Stimulated activated effector memory CD8-positive, alpha-beta T cell treated with anti-CD3 and anti-CD28 coated beads, Interleukin-12 subunit alpha, Interleukin-12 subunit beta, amount 100 ng/mL, for 72 hours (primary cell): ENCODE measurements at regions not wholly inside any gene's neighbourhood (a gene's known extent, or its start where the extent isn't known, plus 50 kb on each side); places are given as distances from the start of the nearest gene placed in this dataset.

Experiments used
- ATAC-seq: fragments of 150-1000 bp; cut with Tn5 transposase; 2 replicates; pipeline ENCODE4 v1.10.0; 2021
- DNase-seq, 2 donors: peaks; one replicate each; pipeline ENCODE4 v3.0.0; 2021 to 2022; ENCODE audit warnings: low spot score in 2 of 2
- H3K27ac Mint-ChIP-seq: one replicate; pipeline ENCODE4 v1.8.0; 2022; ENCODE audit warnings: mild to moderate bottlenecking, mixed read lengths
- H3K36me3 Mint-ChIP-seq: one replicate; pipeline ENCODE4 v1.8.0; 2022; ENCODE audit warnings: mild to moderate bottlenecking, mixed read lengths
- H3K4me1 Mint-ChIP-seq: one replicate; pipeline ENCODE4 v1.8.0; 2022; ENCODE audit warnings: mixed read lengths
- H3K4me3 Mint-ChIP-seq: one replicate; pipeline ENCODE4 v1.8.0; 2022; ENCODE audit warnings: mild to moderate bottlenecking, mixed read lengths
- H3K9me3 Mint-ChIP-seq: one replicate; pipeline ENCODE4 v1.8.0; 2022; ENCODE audit warnings: mixed read lengths

DNA sequence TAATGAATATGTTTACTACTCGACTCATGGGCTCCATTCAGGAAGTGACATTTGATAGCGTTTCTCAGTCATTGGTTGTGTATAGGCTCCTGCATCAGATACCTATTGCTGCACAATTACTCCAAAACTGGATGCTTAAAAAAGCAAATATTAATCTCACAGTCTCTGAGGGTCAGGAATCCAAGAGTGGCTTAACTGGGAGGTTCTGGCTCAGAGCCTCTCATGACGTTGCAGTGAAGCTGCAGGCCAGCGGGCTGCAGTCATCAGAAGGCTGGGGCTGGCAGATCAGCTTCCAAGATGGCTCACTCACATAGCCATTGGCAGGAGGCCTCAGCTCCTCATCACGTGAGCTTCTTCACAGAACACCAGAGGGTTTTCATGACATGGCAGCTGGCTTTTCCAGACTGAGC, 525.1 kb upstream of the NBEA start:
- H3K4me3 Mint-ChIP-seq, result no peak overlapping the region
- ATAC-seq (no peak), DNase-seq (no peak)
- no peaks in the 10 kb centered on the region for H3K4me1 Mint-ChIP-seq
- H3K27ac Mint-ChIP-seq, result no peak overlapping the region
- peaks cover 9% of the 10 kb centered on the region for H3K9me3 Mint-ChIP-seq
- H3K36me3 Mint-ChIP-seq, result no peaks in the 10 kb centered on the region

DNA sequence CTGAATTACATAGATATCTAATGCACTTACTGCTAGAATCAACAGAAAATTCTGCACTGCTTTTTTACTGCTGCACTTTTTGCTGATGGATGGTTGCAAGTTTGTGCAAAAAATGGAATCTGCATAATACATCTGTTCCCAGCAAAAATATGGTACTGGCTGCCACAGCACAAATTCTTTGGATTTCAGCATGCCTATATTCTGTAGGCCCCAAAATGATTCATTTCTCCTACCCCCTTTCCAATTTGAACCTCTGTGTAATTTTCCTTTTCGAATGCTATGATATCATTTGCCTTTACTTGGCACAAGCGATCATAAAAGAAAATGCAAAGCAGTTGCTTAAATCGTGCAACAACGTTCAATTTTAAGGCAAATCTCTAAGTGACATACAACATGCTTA, 524.2 kb upstream of the NBEA start:
- Mint-ChIP-seq H3K27ac (no peak overlapping the region), H3K4me3 (no peak overlapping the region), H3K36me3 (no peaks in the 10 kb centered on the region), H3K4me1 (no peaks in the 10 kb centered on the region), H3K9me3 (peaks cover 8% of the 10 kb centered on the region)
- DNase-seq (no peak), ATAC-seq (no peak)

DNA sequence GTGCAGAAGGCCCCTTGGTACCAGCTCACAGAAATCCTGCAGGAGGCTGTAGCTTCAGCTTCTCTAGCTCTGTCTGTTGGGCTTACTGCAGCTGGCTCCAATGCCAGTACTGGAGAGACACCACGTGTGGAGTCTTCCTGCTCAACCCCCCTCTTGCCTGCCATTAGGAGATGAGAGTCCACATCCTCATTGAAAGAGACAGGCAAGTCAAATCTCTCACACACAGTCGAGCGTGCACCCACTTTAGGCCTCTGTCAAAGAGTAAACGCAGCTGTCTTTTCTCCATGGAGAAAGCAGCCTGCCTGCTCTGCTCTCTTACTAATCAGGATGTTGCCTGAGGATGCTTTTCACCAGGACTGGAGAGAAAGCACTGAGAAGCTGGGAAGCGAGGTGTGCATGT, 523.0 kb upstream of the NBEA start:
- Mint-ChIP-seq H3K4me1 (no peaks in the 10 kb centered on the region), H3K4me3 (no peak overlapping the region), H3K27ac (no peak overlapping the region), H3K36me3 (no peaks in the 10 kb centered on the region), H3K9me3 (peaks cover 7% of the 10 kb centered on the region)
- no peak for ATAC-seq
- DNase-seq, result no peak

DNA sequence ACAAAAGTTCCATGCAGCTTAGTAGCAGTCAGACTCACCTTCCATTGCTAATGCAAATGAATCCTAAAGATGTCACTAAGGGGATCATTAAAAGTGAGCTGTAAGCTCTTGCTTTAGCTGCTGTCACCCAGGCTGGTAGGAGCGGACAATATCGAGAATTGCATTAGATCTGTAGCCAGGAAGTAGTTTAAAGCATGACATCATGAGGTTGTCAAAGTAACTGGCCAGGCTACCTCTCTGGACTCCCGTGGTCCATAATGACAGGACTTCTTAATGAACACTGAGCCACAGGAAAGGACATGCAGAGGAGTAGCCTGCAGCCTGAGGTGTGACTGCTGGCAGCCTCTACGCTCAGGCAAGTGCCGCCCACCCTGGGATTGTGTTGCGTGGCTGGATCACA, 522.3 kb upstream of the NBEA start:
- Mint-ChIP-seq H3K9me3 (peaks cover 7% of the 10 kb centered on the region), H3K36me3 (no peaks in the 10 kb centered on the region), H3K4me1 (no peaks in the 10 kb centered on the region), H3K4me3 (no peak overlapping the region), H3K27ac (no peak overlapping the region)
- DNase-seq, result no peak
- ATAC-seq, result no peak

DNA sequence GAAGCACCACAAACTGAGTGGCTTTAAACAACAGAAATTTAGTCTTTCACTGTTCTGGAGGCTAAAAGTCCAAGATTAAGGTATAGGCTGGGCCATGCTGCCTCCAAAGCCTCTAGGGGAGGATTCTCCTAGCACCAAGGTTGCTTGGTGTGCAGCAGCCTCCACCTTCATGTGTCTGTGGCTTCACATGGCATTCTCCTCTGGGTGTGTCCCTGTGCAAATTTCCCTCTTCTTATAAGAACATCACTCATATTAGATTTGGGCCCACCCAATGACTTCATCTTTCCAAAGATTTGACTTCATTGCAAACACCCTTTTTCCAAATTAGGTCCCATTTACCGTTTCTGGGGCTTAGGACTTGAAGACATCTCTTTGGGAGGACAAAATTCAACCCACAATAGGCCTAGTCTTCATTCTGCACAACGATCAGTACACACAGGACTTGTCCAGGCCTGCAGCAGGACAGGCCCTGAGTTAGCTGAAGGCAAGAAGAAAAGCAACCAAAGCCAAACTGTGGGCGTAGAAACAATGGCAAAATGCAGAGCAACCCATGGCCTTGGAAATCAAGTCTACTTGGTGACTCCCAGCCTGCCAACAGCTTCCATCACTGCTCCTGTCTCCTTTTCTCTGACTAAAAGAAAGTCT, 521.2 kb upstream of the NBEA start:
- Mint-ChIP-seq H3K4me1 (no peaks in the 10 kb centered on the region), H3K4me3 (no peak overlapping the region), H3K27ac (no peak overlapping the region), H3K9me3 (peaks cover 4% of the 10 kb centered on the region), H3K36me3 (no peaks in the 10 kb centered on the region)
- ATAC-seq, result no peak
- DNase-seq, result no peak

DNA sequence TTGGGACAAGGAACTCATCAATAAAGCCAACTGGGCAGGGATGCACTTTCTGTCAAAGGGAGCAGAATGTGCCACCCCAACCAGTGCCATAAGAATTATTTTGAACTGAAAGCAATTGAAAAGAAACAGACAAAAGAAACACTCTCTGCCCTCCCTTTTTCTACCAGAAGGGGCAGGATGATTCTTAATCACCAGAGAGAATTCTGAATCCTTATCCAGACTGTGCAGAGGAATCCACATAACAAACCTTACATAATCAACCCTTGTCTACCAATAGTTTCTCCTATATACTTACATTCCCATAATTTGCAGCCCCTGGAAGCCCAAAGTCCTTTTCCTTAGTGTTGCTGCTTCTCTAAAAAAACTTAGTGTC, 520.7 kb upstream of the NBEA start:
- Mint-ChIP-seq H3K36me3 (no peaks in the 10 kb centered on the region), H3K27ac (no peak overlapping the region), H3K4me3 (no peak overlapping the region), H3K4me1 (no peaks in the 10 kb centered on the region), H3K9me3 (peaks cover 4% of the 10 kb centered on the region)
- DNase-seq (no peak), ATAC-seq (no peak)

DNA sequence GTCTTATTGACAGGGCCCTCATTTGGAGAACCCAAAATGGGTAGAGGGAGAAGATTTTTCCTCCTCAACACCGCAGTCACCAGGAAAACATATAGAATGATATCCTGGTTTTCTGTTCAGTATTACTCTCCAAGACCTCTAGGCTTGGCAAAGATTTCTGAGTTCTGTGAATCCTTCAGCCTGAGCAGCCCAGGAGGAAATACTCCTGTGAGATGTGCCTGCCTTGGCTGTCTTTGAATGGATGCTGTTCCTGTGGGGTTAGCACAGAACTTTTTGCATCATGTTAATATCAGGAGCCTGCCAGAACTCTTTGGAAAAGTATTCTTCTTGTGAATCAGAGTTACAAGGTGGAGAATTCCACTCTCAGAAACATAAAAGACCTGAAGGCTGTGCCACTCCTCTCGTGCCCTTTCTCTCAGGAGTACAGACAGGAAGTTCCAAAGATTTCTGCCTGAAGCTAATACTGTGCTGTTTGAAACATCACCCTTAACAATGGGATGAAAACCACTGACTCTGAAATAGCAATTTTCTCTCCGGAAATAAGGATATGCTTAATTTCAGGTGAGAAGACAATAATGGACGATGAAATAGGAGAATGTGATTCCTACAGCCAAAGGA, 520.1 kb upstream of the NBEA start:
- Mint-ChIP-seq H3K9me3 (peaks cover 4% of the 10 kb centered on the region), H3K36me3 (no peaks in the 10 kb centered on the region), H3K27ac (no peak overlapping the region), H3K4me1 (no peaks in the 10 kb centered on the region), H3K4me3 (no peak overlapping the region)
- DNase-seq (no peak), ATAC-seq (no peak)

DNA sequence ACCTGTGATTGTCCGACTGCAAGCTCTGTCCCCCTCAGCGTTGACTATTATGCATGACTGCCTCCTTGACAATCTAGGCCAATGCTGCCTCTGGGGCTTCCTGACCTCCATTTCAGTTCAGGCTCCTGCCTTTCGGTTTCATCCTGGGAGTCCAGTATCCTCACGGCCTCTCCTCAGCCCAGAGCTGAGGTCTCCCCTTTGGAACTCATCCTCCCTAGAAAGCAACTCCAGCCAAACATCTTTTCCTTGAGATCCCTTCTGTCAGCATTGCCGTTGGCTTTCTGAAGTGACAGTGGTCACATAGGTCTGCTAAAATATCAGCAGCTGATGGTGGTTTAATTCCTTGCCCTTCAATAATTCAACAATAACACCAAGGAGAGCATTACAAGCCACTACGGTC, 519.1 kb upstream of the NBEA start:
- ATAC-seq (no peak), DNase-seq (no peak)
- H3K4me3 Mint-ChIP-seq, result no peak overlapping the region
- H3K4me1 Mint-ChIP-seq, result no peaks in the 10 kb centered on the region
- H3K9me3 Mint-ChIP-seq, result peaks cover 4% of the 10 kb centered on the region
- H3K27ac Mint-ChIP-seq, result no peak overlapping the region
- H3K36me3 Mint-ChIP-seq, result no peaks in the 10 kb centered on the region

DNA sequence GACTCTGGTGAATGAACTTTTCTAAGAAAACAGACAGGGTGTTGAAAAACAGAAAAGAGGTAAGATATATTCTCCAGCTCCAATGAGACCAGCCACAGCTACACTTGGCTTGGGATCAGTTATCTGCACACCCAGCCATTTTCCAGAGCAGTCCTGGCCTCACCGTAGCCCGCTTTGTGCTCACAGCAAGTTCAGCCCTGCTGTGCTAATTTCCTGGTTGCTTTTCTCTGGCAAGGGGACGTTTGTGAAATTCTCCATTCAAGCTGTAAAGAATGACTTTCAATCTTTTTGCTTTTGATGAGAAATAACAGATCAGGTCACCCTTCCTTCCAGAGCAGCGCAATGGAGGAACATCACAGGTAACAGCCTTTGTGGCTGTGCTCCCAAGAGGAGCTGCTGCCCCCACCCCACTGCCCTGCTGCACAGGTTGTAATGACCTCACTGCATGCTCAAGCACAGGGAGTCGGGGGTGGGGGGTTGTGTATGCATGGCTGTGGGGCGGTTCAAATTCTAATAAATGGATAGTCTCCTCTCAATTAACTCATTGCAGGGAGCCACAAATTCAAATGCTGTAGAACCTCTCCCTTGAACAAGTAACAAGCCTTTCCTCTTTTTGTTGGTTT, 516.6 kb upstream of the NBEA start:
- Mint-ChIP-seq H3K27ac (no peak overlapping the region), H3K4me3 (no peak overlapping the region), H3K36me3 (no peaks in the 10 kb centered on the region), H3K9me3 (peaks cover 4% of the 10 kb centered on the region), H3K4me1 (no peaks in the 10 kb centered on the region)
- no peak for ATAC-seq
- DNase-seq, result no peak

DNA sequence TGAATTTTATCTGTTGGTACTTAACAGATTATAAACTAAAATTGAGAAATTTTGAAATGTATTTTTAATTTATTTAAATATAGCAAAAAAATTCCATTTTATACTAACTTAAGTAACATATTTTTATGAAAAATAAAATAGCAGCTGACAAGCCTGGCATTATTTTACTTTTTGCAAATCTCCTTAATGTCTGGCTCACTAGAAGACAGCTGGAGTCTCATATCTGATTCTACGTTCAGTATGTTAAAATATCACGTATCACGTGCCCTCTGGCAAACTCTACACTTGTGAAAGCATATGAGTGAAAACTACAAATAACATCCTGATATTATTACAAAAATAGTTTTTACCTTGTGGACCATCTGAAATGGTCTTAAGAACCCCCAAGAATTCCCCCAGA, 513.2 kb upstream of the NBEA start:
- Mint-ChIP-seq H3K27ac (no peak overlapping the region), H3K36me3 (no peaks in the 10 kb centered on the region), H3K4me1 (no peaks in the 10 kb centered on the region), H3K9me3 (peaks cover 5% of the 10 kb centered on the region), H3K4me3 (no peak overlapping the region)
- ATAC-seq (no peak), DNase-seq (no peak)

DNA sequence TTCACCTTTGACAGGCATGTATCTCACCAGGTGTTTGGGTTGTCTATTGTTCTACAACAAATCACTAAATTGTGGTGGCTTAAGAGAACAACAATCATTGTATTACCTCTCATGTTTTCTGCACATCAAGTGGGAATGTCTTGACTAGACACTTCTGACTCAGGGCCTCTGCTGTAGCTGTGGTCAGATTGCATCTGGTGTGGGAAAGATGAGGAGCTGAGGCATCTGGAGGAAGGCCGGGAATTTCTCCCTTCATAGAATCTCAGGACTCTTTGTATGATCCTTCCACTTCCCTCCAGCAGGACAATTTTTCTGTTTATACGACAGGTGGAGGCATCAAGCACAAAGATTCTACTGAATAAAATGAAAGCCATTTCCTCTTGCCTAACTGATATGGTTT, 511.8 kb upstream of the NBEA start:
- H3K4me1 Mint-ChIP-seq, result no peaks in the 10 kb centered on the region
- ATAC-seq, result no peak

DNA sequence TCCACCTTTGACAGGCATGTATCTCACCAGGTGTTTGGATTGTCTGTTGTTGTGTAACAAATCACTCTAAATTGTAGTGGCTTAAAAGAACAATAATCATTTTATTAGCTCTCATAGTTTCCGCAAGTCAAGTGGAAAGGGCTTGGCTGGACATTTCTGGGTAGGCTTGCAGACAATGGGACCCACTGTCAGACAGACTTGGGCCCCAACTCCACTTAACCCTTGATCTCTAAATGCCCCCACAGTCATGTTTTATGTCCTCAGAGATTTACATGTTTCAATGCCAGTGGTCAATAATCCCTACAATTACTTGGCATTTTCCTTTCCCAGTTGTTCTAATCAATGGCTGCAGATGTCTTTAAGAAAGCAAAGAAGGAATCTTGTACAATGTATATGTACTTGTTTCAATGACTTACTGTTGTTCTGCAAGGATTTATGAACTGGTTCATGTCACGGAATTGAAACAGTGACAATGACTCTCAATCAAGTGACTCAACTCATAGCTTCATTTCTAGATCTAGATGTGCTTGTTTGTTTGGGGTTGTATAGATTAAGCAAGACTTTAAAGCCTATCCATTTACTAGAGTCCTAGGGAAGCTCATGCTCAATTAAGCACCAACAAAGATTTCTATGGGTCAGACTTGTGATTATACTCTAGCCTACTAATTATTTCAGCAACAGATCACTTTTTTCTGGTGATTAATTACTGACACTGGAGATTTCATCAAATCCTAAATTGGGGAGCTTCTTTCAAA, 510.1 kb upstream of the NBEA start:
- DNase-seq, result no peak
- Mint-ChIP-seq H3K36me3 (no peaks in the 10 kb centered on the region), H3K27ac (no peak overlapping the region), H3K4me1 (no peaks in the 10 kb centered on the region), H3K9me3 (peaks cover 3% of the 10 kb centered on the region), H3K4me3 (no peak overlapping the region)
- no peak for ATAC-seq

More for the DNA sequence above, 511.8 kb upstream of the NBEA start:
- H3K4me3 Mint-ChIP-seq, result no peak overlapping the region
- no peaks in the 10 kb centered on the region for H3K36me3 Mint-ChIP-seq
- H3K9me3 Mint-ChIP-seq, result peaks cover 3% of the 10 kb centered on the region
- DNase-seq, result no peak
- H3K27ac Mint-ChIP-seq, result no peak overlapping the region

DNA sequence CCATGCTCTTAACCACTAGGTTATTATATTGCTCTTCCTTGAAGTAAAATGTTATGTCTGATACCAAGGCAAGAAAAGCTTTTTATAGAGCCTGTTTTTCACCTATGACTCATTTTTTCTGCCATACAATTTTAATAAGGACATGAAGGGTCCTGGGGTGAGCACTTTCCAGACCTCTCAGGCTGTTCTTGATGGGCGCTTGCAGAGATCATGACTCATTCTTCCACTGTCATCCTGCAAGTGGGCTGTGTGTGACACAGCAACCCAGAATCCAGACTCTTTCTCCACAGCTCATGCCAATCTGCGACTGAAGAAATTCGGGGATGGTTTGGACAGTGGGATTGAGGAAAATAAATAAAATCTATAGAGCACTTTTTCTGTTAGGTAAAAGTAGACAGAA, 506.7 kb upstream of the NBEA start:
- no peak overlapping the region for H3K4me3 Mint-ChIP-seq
- no peak overlapping the region for H3K27ac Mint-ChIP-seq

DNA sequence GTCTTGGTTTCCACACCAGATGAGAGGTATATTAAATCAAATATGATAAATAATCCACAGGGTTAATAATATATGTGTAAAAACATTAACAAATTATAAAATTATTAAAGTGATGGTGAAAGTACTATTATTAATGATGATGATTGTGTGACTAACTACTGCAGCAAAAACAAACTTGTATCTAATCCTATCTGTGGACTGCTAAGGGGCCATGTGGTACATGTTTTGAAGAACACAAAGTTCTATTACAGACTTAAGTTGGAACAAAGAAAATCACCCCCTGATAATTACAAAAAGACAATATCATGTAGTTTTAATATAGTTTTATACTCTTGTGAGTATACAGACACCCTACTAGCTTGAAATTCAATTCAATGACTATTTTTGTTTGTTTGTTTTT, 504.2 kb upstream of the NBEA start:
- Mint-ChIP-seq H3K4me3 (no peak overlapping the region), H3K36me3 (no peaks in the 10 kb centered on the region), H3K4me1 (no peaks in the 10 kb centered on the region), H3K9me3 (peaks cover 8% of the 10 kb centered on the region), H3K27ac (no peak overlapping the region)
- ATAC-seq (no peak), DNase-seq (no peak)

More for the DNA sequence above, 506.7 kb upstream of the NBEA start:
- no peak for DNase-seq
- Mint-ChIP-seq H3K36me3 (no peaks in the 10 kb centered on the region), H3K4me1 (no peaks in the 10 kb centered on the region), H3K9me3 (peaks cover 5% of the 10 kb centered on the region)
- ATAC-seq, result no peak

DNA sequence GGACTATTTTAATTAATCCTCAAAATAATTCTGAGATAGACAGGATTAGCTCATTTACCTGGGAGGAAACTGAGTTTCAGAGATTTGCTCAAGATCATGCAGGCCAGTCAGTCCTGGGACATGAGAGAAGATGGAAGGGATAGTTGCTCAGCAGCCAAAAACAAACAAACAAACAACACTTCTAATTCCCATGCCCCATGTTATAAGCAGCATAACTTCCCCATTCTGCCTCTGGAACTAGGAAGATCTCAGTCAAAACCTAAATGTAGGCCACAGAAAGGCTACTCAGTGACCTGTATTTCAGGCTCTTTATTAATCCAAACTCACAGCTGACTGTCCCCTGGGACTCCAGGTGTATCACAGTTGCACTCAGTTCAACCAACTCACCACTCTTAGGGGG, 489.2 kb upstream of the NBEA start:
- no peak overlapping the region for H3K27ac Mint-ChIP-seq
- peaks cover 8% of the 10 kb centered on the region for H3K9me3 Mint-ChIP-seq
- no peak overlapping the region for H3K4me3 Mint-ChIP-seq
- ATAC-seq (no peak), DNase-seq (no peak)
- H3K36me3 Mint-ChIP-seq, result no peaks in the 10 kb centered on the region
- H3K4me1 Mint-ChIP-seq, result no peaks in the 10 kb centered on the region
